Mucosa of rectum (tissue), 2 donors: ENCODE measurements at regions not wholly inside any gene's neighbourhood (a gene's known extent, or its start where the extent isn't known, plus 50 kb on each side); places are given as distances from the start of the nearest gene placed in this dataset.

Experiments used
- H3K27ac ChIP-seq, 2 donors: one replicate each; pipeline ENCODE4 v1.7.0; 2013; ENCODE audit warnings: inconsistent platforms in 2 of 2, low read depth in 2 of 2, low read length in 2 of 2
- H3K27me3 ChIP-seq, 2 donors: one replicate each; pipeline ENCODE4 v1.7.0; 2013; ENCODE audit warnings: low read length in 2 of 2; ENCODE audit not compliant: control insufficient read depth in 2 of 2, insufficient read depth in 2 of 2
- H3K36me3 ChIP-seq, 2 donors: one replicate each; pipeline ENCODE4 v1.7.0; 2013; ENCODE audit warnings: low read length in 2 of 2; ENCODE audit not compliant: control insufficient read depth in 2 of 2, insufficient read depth in 2 of 2
- H3K4me1 ChIP-seq, 2 donors: one replicate each; pipeline ENCODE4 v1.7.0; 2013; ENCODE audit warnings: low read length in 2 of 2, mild to moderate bottlenecking in 1 of 2; ENCODE audit not compliant: control insufficient read depth in 2 of 2, insufficient read depth in 2 of 2
- H3K4me3 ChIP-seq, 2 donors: one replicate each; pipeline ENCODE4 v1.7.0; 2013; ENCODE audit warnings: low read length in 2 of 2
- H3K9ac ChIP-seq, 2 donors: one replicate each; pipeline ENCODE4 v1.7.0; 2013; ENCODE audit warnings: low read length in 2 of 2, low read depth in 1 of 2, mild to moderate bottlenecking in 1 of 2
- H3K9me3 ChIP-seq, 2 donors: one replicate each; pipeline ENCODE4 v1.7.0; 2013; ENCODE audit warnings: low read length in 2 of 2; ENCODE audit not compliant: control insufficient read depth in 2 of 2
- donor health status: healthy.
- donor health status: Normal muscosa, but diverticular disease.

DNA sequence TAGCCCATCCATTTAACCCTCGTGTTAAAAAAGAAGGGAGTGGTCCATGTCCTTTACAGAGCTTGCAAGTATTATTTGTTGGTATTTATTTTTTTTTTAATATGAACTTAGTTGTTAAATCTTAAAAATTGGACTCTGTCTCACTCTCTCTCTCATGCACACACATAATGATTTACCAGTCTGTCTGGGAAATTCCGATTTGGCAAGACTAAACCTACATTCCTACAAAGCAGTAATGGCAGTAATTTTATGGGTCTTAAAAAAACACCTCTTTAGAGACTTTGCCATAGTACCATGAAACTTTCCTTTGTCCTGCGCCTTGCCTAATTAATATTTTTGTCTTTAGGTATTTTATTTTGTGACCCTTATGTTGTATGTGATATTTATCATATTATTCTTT is 239.5 kb upstream of the PPP1R3A start:
- Histone ChIP-seq H3K27me3 (no peaks in the 10 kb centered on the region), H3K4me3 (no peak overlapping the region), H3K9ac (no peak overlapping the region), H3K9me3 (no peaks in the 10 kb centered on the region), H3K27ac (no peak overlapping the region), H3K4me1 (no peaks in the 10 kb centered on the region), H3K36me3 (no peaks in the 10 kb centered on the region)

DNA sequence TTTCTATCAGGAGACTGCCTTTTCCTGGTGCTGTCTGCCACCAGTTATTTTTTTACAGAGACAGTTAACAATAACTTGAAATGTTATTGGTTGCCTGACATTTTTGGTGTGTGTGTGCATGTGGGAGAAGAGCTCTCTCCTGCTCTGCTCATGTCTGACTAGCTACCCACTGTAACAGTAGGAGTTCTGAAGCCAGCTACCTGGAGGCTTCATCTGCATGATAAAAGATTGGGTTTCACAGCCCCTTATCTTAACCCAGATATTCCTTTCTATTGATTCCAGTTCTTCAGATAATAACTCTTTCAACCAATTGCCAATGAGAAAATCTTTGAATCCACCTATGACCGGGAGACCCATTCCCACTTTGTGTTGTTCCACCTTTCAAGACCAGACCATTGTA is 237.4 kb upstream of the PPP1R3A start:
- Histone ChIP-seq H3K4me3 (no peak overlapping the region), H3K27me3 (no peaks in the 10 kb centered on the region), H3K4me1 (no peaks in the 10 kb centered on the region), H3K27ac (no peak overlapping the region), H3K36me3 (no peaks in the 10 kb centered on the region), H3K9me3 (no peaks in the 10 kb centered on the region), H3K9ac (no peak overlapping the region)

DNA sequence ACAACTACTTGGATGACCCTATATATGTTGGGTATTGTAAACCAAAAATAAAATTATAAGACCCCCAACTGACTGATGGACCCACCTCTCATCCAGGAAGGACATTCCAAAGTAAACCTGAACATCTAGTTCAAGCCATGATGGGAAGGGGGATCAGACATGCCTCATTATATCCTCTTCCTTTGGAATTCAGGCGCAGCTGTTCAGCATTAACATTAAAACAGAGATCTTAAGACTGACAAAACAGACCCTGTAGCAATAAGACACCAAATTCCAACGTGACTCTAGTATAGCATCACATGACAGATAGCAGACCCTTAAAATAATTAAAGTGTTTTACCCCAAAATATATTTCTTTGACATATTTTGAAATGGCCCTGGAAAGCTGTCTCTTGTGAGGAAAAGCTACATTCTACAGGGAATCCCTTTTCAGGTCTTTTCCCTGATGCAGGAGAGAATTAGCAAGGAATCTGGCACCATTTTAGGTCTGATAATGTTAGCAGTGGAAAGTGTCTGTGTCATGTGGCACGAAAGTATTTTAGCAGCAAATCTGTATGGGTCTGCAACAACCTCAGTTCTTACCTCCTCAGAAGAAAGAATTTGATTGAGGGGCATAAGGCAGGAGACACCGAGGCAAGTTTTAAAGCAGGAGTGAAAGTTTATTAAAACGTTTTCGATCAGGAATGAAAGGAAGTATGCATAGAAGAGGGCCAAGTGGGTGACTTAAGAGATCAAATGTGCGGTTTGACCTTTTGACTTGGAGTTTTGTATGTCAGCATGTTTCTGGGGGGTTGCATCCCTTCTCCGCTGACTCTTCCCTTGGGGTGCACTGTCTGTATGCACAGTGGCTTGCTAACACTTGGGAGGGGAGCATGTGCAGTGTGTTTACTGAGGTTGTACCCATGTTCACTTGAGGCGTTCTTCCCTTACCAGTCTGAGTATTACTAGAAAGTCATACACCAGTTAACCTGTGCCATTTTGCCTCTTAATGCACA is 236.6 kb upstream of the PPP1R3A start:
- Histone ChIP-seq H3K4me1 (no peaks in the 10 kb centered on the region), H3K4me3 (no peak overlapping the region), H3K36me3 (no peaks in the 10 kb centered on the region), H3K27ac (no peak overlapping the region), H3K9me3 (no peaks in the 10 kb centered on the region), H3K27me3 (no peaks in the 10 kb centered on the region), H3K9ac (no peak overlapping the region)

DNA sequence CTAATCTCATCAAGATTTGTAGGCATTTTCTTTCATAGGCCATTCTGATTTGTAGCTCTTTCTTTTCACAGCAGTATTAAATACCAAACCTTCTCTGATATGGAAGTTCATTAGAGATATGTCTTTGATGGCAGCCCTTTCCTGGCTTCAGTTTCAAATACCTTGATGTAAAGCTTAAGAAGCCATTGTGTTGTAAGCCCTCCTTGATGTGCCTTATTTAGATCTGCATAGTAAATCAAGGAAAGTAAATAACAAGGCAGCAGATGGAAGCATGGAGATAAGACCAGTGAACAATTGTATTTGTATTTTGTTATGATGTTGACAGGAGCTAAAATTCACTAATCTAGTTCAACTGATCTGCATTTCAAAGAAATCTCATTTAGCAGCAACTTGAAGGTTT is 234.9 kb upstream of the PPP1R3A start:
- H3K36me3 ChIP-seq, result no peaks in the 10 kb centered on the region
- H3K27me3 ChIP-seq, result no peaks in the 10 kb centered on the region
- no peak overlapping the region for H3K9ac ChIP-seq
- no peaks in the 10 kb centered on the region for H3K4me1 ChIP-seq
- no peak overlapping the region for H3K27ac ChIP-seq
- no peaks in the 10 kb centered on the region for H3K9me3 ChIP-seq
- no peak overlapping the region for H3K4me3 ChIP-seq

DNA sequence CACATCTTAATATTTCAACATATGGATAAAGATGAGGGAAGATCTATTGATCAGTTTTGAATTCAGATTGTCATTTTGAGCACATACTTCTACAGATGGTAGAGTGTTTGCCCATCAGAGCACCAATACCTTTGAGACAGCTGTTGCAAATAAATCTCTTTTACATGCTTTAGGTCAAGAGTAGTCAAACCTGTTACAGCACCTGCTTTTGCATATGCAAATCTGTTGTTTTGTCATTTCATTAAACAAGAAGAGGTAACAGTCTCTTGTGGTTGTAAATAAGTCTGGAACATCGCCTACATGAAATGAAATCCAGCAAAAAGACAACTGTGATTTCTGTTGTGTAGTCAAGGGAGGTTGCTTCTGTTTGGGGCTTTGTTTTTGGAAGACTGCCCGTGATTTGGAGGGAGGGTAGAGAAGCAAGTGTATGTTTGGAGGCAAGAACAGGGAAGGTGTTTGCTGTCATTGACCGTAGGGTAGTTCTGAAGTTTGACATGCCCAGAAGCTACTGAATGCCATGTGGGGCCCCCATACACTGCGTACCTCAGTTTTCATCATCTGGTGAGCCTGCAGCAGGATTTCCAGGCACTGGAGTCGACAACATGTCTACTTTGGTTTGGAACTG is 233.6 kb upstream of the PPP1R3A start:
- H3K4me1 ChIP-seq, result no peaks in the 10 kb centered on the region

DNA sequence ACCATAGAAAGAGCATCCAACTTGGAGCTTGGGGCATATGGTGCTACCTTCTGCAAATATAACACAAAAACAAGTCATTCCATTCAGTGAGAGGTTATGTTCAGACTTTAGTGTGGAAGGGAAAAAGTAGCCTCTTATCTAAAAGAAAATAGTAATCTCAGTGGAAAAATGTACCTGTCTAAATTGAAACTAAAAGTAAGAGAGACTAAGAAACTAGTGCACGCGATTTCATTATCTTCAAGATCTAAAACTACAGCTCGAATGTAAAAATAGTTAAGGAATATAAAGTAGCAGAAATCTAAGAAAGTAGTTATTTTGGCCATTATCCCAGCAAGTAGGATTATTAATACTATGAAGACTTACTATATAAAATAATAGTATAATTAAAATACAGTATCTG is 233.0 kb upstream of the PPP1R3A start:
- Histone ChIP-seq H3K4me1 (no peaks in the 10 kb centered on the region), H3K4me3 (no peak overlapping the region), H3K9ac (no peak overlapping the region), H3K9me3 (no peaks in the 10 kb centered on the region), H3K27me3 (no peaks in the 10 kb centered on the region), H3K36me3 (no peaks in the 10 kb centered on the region), H3K27ac (no peak overlapping the region)

More for the DNA sequence above, 233.6 kb upstream of the PPP1R3A start:
- H3K27me3 ChIP-seq, result no peaks in the 10 kb centered on the region
- no peaks in the 10 kb centered on the region for H3K36me3 ChIP-seq
- H3K9me3 ChIP-seq, result no peaks in the 10 kb centered on the region
- no peak overlapping the region for H3K27ac ChIP-seq
- H3K9ac ChIP-seq, result no peak overlapping the region
- no peak overlapping the region for H3K4me3 ChIP-seq

DNA sequence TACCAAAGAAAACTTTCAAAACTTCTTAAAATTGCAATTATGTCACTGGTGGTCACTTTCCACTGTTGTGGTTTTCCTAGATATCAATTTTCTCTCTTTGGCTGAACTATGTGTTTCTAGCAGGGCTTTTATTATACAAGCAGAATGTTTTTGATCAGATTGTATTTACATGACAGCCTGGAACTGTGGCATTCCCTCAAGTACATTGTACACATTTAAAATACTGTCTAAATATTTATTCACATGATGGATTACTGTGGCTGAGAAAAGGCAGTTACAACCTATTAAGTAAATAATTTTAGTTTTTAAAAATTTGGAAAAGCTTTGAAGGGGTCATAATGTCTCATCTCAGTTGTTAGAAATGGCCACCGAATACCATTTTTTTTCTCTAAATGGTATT is 231.9 kb upstream of the PPP1R3A start:
- Histone ChIP-seq H3K27me3 (no peaks in the 10 kb centered on the region), H3K9ac (no peak overlapping the region), H3K9me3 (no peaks in the 10 kb centered on the region), H3K27ac (no peak overlapping the region), H3K4me1 (no peaks in the 10 kb centered on the region), H3K4me3 (no peak overlapping the region), H3K36me3 (no peaks in the 10 kb centered on the region)

DNA sequence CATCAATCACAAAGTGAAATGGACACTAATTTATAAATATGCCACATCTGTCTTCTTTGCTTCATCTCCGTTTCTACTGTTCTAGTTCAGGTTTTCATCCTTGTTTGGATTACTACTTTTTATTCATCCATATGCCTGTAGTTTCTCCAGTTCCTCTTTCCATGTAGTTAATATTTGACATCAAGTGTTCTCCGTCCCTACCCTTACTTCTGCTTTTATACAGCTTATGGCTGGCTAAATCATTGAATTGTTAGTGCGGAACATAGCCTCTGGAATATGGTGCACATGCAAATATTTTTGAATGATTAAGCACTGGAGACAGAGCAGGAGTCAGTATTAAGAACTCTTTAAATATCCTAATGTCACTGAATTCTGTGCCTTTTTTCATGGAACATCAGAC is 230.0 kb upstream of the PPP1R3A start:
- no peak overlapping the region for H3K27ac ChIP-seq
- H3K9me3 ChIP-seq, result no peaks in the 10 kb centered on the region
- H3K4me3 ChIP-seq, result no peak overlapping the region
- H3K27me3 ChIP-seq, result no peaks in the 10 kb centered on the region
- no peaks in the 10 kb centered on the region for H3K36me3 ChIP-seq
- H3K4me1 ChIP-seq, result no peaks in the 10 kb centered on the region
- H3K9ac ChIP-seq, result no peak overlapping the region

DNA sequence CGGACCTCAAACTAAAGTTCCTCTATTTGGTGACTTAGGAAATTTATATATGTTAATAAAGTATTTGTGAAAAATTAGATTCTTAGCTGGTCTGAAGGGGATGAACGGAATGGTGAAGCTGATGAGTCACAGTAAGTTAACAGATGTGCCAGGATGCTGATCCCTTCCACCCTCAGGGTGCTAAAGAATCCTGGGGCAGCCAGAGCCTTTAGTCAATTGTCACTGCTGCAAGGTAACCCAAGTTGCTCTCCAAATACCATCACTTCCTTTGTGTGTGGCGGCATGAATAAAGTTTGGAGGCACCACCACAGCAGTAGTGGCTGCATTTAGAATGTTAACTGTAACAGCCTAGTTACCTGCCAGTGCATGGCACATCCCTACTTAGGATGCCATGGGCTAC is 222.6 kb upstream of the PPP1R3A start:
- Histone ChIP-seq H3K9ac (no peak overlapping the region), H3K9me3 (no peaks in the 10 kb centered on the region), H3K4me3 (no peak overlapping the region), H3K27ac (no peak overlapping the region), H3K36me3 (no peaks in the 10 kb centered on the region), H3K27me3 (no peaks in the 10 kb centered on the region), H3K4me1 (no peaks in the 10 kb centered on the region)

DNA sequence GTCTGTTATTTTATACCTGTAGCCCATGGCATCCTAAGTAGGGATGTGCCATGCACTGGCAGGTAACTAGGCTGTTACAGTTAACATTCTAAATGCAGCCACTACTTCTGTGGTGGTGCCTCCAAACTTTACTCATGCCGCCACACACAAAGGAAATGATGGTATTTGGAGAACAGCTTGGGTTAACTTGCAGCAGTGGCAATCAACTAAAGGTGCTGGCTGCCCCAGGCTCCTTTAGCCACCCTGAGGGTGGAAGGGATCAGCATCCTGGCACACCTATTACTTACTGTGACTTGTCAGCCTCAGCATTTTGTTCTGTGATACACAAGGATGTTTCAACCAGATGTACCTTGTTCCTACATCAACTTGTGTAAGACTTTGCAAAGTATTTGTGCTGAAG is 221.8 kb upstream of the PPP1R3A start:
- H3K27me3 ChIP-seq, result no peaks in the 10 kb centered on the region

More for the DNA sequence above, 221.8 kb upstream of the PPP1R3A start:
- no peak overlapping the region for H3K27ac ChIP-seq
- H3K36me3 ChIP-seq, result no peaks in the 10 kb centered on the region
- H3K4me3 ChIP-seq, result no peak overlapping the region
- no peaks in the 10 kb centered on the region for H3K4me1 ChIP-seq
- H3K9me3 ChIP-seq, result no peaks in the 10 kb centered on the region
- no peak overlapping the region for H3K9ac ChIP-seq
